PC-3 (cell line): ENCODE measurements at regions not wholly inside any gene's neighbourhood (a gene's known extent, or its start where the extent isn't known, plus 50 kb on each side); places are given as distances from the start of the nearest gene placed in this dataset.

Source experiments
- ATAC-seq: fragments of 200-7000 bp; cut with Tn5 transposase; 2 replicates; pipeline ENCODE4 v1.9.1; 2020; ENCODE audit warnings: mild to moderate bottlenecking, moderate library complexity
- BruUV-seq: library from RNA; stranded (reverse); fragments of 400-500 nt; replicated peaks from 2 replicates; lab custom pipeline; 2021; lab: Mats Ljungman, UMichigan
- CTCF ChIA-PET: fragments of 300-600 bp; sonication (Branson Sonifier 250); formaldehyde crosslinking; loops from one replicate; lab custom pipeline; 2022; ENCODE audit warnings: antibody characterized with exemption; lab: Charles Lee
- POLR2A ChIA-PET: fragments of 300-600 bp; sonication (Branson Sonifier 250); formaldehyde crosslinking; loops from one replicate; lab custom pipeline; 2022; ENCODE audit warnings: antibody characterized with exemption; ENCODE audit not compliant: unreplicated experiment; lab: Charles Lee
- DNase-seq: peaks from one replicate; pipeline ENCODE4 v3.0.0-alpha.2; 2015
- H2AFZ ChIP-seq: fragments of 300-600 bp; sonication (generic); 2 replicates; pipeline ENCODE4 v1.6.0; 2016; ENCODE audit warnings: antibody characterized with exemption, low read length
- H3F3A ChIP-seq: fragments of 300-600 bp; sonication (generic); one replicate; pipeline ENCODE4 v1.6.0; 2017; ENCODE audit warnings: antibody characterized with exemption, low read length, control low read depth, mild to moderate bottlenecking; ENCODE audit not compliant: unreplicated experiment
- H3K27ac ChIP-seq: fragments of 300-600 bp; sonication (generic); 2 replicates; pipeline ENCODE4 v1.5.1; 2016; ENCODE audit warnings: mild to moderate bottlenecking, low read length
- H3K27me3 ChIP-seq: fragments of 300-600 bp; sonication (generic); 2 replicates; pipeline ENCODE4 v1.6.1; 2016; ENCODE audit warnings: low read length, mixed read lengths
- H3K36me3 ChIP-seq: fragments of 300-600 bp; sonication (generic); 2 replicates; pipeline ENCODE4 v1.6.1; 2016; ENCODE audit warnings: low read depth, mixed run types, low read length, mixed read lengths
- H3K4me1 ChIP-seq: fragments of 300-600 bp; sonication (generic); 2 replicates; pipeline ENCODE4 v1.5.1; 2016; ENCODE audit warnings: low read length; ENCODE audit not compliant: insufficient read depth
- H3K4me2 ChIP-seq: fragments of 300-600 bp; sonication (generic); 2 replicates; pipeline ENCODE4 v1.6.0; 2016; ENCODE audit warnings: low read length
- H3K4me3 ChIP-seq: fragments of 300-600 bp; sonication (generic); 2 replicates; pipeline ENCODE4 v1.5.1; 2016; ENCODE audit warnings: mild to moderate bottlenecking, low read length, mixed read lengths
- H3K79me2 ChIP-seq: fragments of 300-600 bp; sonication (generic); 2 replicates; pipeline ENCODE4 v1.6.1; 2017; ENCODE audit warnings: low read length, mixed read lengths
- H3K9ac ChIP-seq: fragments of 300-600 bp; sonication (generic); 2 replicates; pipeline ENCODE4 v1.6.0; 2016; ENCODE audit warnings: mild to moderate bottlenecking, low read length
- H3K9me2 ChIP-seq: fragments of 300-600 bp; sonication (generic); replicated peaks from 2 replicates; pipeline ENCODE4 v1.6.1; 2016; ENCODE audit warnings: mixed run types, low read length, mixed read lengths
- H3K9me3 ChIP-seq: fragments of 300-600 bp; sonication (generic); 2 replicates; pipeline ENCODE4 v1.6.1; 2016; ENCODE audit warnings: low read length, mixed read lengths
- H4K20me1 ChIP-seq: fragments of 300-600 bp; sonication (generic); 2 replicates; pipeline ENCODE4 v1.6.1; 2016; ENCODE audit warnings: low read length, mixed read lengths
- EZH2 ChIP-seq: fragments of 300-600 bp; sonication (generic); IDR thresholded peaks from one replicate; pipeline ENCODE4 v1.6.1; 2017; ENCODE audit warnings: antibody characterized with exemption, mild to moderate bottlenecking, low read length; ENCODE audit not compliant: unreplicated experiment
- EZH2phosphoT487 ChIP-seq: fragments of 300-600 bp; sonication (generic); IDR thresholded peaks from 2 replicates; pipeline ENCODE4 v1.6.1; 2018; ENCODE audit warnings: mild to moderate bottlenecking, antibody characterized with exemption, low read length, borderline replicate concordance
- intact Hi-C: fragments of 100-400 bp; cut with micrococcal nuclease; formaldehyde crosslinking; loops from 2 replicates; pipeline ENCODE4 v1.9.0; 2023
- TF ChIP-seq, protein P1 (sequence below): fragments of 300-600 bp; sonication (generic); conservative IDR thresholded peaks from 2 replicates; pipeline ENCODE4 v1.5.1; 2017; ENCODE audit warnings: antibody characterized with exemption, low read depth, mild to moderate bottlenecking, low read length

GRCh38 chr5:114261989-114262388 lies 99.9 kb upstream of the KCNN2 start:
- no peak overlapping the region for H2AFZ ChIP-seq
- no peaks in the 10 kb centered on the region for H3K4me1 ChIP-seq
- no TSS peak for BruUV-seq
- no peak overlapping the region for H3K4me2 ChIP-seq
- no peaks in the 10 kb centered on the region for H3K79me2 ChIP-seq
- TF ChIP-seq, protein P1, sequence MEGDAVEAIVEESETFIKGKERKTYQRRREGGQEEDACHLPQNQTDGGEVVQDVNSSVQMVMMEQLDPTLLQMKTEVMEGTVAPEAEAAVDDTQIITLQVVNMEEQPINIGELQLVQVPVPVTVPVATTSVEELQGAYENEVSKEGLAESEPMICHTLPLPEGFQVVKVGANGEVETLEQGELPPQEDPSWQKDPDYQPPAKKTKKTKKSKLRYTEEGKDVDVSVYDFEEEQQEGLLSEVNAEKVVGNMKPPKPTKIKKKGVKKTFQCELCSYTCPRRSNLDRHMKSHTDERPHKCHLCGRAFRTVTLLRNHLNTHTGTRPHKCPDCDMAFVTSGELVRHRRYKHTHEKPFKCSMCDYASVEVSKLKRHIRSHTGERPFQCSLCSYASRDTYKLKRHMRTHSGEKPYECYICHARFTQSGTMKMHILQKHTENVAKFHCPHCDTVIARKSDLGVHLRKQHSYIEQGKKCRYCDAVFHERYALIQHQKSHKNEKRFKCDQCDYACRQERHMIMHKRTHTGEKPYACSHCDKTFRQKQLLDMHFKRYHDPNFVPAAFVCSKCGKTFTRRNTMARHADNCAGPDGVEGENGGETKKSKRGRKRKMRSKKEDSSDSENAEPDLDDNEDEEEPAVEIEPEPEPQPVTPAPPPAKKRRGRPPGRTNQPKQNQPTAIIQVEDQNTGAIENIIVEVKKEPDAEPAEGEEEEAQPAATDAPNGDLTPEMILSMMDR = no peak
- TF ChIP-seq EZH2 = no peak
- H3K4me3 ChIP-seq = no peak overlapping the region
- no peaks in the 10 kb centered on the region for H3K9me3 ChIP-seq
- H4K20me1 ChIP-seq = no peaks in the 10 kb centered on the region
- no peaks in the 10 kb centered on the region; the same call in 1 of the 2 replicates for H3K27me3 ChIP-seq
- ATAC-seq = no peak
- no peak overlapping the region for H3K9ac ChIP-seq
- no peak for DNase-seq
- no peaks in the 10 kb centered on the region for H3K9me2 ChIP-seq
- H3K27ac ChIP-seq = no peak overlapping the region
- intact Hi-C loops = no loop called here
- CTCF ChIA-PET = no interaction called here
- no peaks in the 10 kb centered on the region for H3K36me3 ChIP-seq
- POLR2A ChIA-PET = no interaction called here
- no peaks in the 10 kb centered on the region for H3F3A ChIP-seq

DNA sequence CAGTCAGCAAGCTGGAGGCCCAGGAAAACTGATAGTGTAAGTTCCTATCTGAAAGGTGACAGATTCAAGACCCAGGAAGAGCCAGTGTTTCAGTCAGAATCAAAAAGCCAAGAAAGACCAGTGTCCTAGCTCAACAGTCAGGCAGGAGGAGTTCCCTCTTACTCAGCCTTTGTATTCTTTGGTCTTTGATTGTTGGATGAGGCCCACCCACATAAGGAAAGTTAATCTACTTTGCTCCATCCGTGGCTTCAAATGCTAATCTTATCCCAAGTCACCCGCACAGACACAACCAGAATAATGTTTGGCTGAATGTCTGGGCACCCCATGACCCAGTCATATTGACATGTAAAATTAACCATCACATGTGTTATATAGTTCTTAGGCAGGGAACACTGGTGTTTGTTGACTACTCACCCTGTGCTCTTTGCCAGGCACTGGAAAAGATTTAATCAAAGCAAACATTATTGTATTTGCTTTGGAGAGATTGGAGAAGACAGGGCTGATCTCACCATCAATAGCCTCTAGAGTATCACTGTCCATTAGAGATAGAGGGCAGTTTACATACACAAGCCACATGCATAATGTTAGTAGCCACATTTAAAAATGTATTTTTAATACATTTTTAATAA lies 96.3 kb upstream of the KCNN2 start:
- CTCF ChIA-PET = no interaction called here

DNA sequence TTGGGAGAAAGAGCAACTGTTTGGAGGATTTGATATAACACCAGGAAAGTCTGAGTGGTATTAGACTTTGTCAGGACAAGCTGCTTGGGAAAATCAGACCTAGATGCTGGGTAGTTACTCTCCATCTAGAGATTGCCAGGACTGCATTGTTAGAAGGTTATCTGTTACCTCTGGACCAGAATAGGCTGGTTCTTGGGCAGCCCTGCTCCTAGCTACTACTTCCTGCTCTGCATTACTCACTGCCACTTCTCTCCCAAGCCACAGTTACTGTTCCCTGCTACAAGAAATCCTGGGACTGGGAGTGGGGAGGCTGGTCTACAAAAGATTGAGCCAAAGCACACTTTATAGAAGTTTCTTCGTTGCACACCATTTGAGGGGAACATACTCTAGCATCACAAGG lies 95.5 kb upstream of the KCNN2 start:
- H3K4me2 ChIP-seq = no peak overlapping the region
- BruUV-seq = no TSS peak
- intact Hi-C loops = no loop called here
- no peak overlapping the region for H3K4me3 ChIP-seq
- H3K79me2 ChIP-seq = no peaks in the 10 kb centered on the region
- CTCF ChIA-PET = no interaction called here
- TF ChIP-seq EZH2 = no peak
- TF ChIP-seq, protein P1 = no peak
- no peak for TF ChIP-seq EZH2phosphoT487
- ATAC-seq (no peak), DNase-seq (no peak)
- POLR2A ChIA-PET = no interaction called here
- no peak overlapping the region for H3K27ac ChIP-seq
- H3K36me3 ChIP-seq = no peaks in the 10 kb centered on the region
- no peaks in the 10 kb centered on the region for H3K9me3 ChIP-seq
- H3K27me3 ChIP-seq = no peaks in the 10 kb centered on the region; the same call in 1 of the 2 replicates
- no peaks in the 10 kb centered on the region for H3K9me2 ChIP-seq
- no peaks in the 10 kb centered on the region for H4K20me1 ChIP-seq
- no peak overlapping the region for H3K9ac ChIP-seq
- H3F3A ChIP-seq = no peaks in the 10 kb centered on the region
- no peaks in the 10 kb centered on the region for H3K4me1 ChIP-seq
- H2AFZ ChIP-seq = no peak overlapping the region

More for the DNA sequence above, 96.3 kb upstream of the KCNN2 start:
- no peak overlapping the region for H3K27ac ChIP-seq
- no peaks in the 10 kb centered on the region for H3K9me2 ChIP-seq
- no peaks in the 10 kb centered on the region for H3K36me3 ChIP-seq
- no peak overlapping the region for H3K4me2 ChIP-seq
- DNase-seq (no peak), ATAC-seq (no peak)
- BruUV-seq = no TSS peak
- H3K4me3 ChIP-seq = no peak overlapping the region
- POLR2A ChIA-PET = no interaction called here
- H3F3A ChIP-seq = no peaks in the 10 kb centered on the region
- no peaks in the 10 kb centered on the region for H3K9me3 ChIP-seq
- no peak overlapping the region for H2AFZ ChIP-seq
- no peaks in the 10 kb centered on the region for H3K4me1 ChIP-seq
- H3K27me3 ChIP-seq = no peaks in the 10 kb centered on the region; the same call in 1 of the 2 replicates
- H3K79me2 ChIP-seq = no peaks in the 10 kb centered on the region
- no peak for TF ChIP-seq EZH2
- TF ChIP-seq EZH2phosphoT487 = no peak
- TF ChIP-seq, protein P1 = no peak
- no peak overlapping the region for H3K9ac ChIP-seq
- no peaks in the 10 kb centered on the region for H4K20me1 ChIP-seq
- intact Hi-C loops = no loop called here
